Endothelial cell of umbilical vein (primary cell): ENCODE measurements at regions not wholly inside any gene's neighbourhood (a gene's known extent, or its start where the extent isn't known, plus 50 kb on each side); places are given as distances from the start of the nearest gene placed in this dataset.

Experiments
- BruUV-seq: library from RNA; stranded (reverse); fragments of 400-500 nt; replicated peaks from 2 replicates; lab custom pipeline; 2021; lab: Mats Ljungman, UMichigan
- CTCF ChIA-PET: fragments of 300-600, 350-600 bp; sonication (Branson Sonifier 250); formaldehyde crosslinking; loops from one replicate; lab custom pipeline; 2021; ENCODE audit warnings: antibody characterized with exemption, inconsistent platforms; lab: Charles Lee
- POLR2A ChIA-PET: fragments of 300-600, 350-600 bp; sonication (Branson Sonifier 250); formaldehyde crosslinking; loops from one replicate; lab custom pipeline; 2021; ENCODE audit warnings: antibody characterized with exemption, inconsistent platforms; lab: Charles Lee
- DNase-seq: peaks from one replicate; pipeline ENCODE4 v3.0.0-alpha.2; 2011; ENCODE audit warnings: low read depth, low spot score
- FAIRE-seq: peaks from 2 replicates; lab custom pipeline; 2011; peaks lifted over from hg19 to GRCh38; lab: Jason Lieb, UNC
- H2AFZ ChIP-seq: 2 replicates; pipeline ENCODE4 v1.6.0; 2012; ENCODE audit warnings: low read depth, low read length, control low read depth, inconsistent platforms
- H3K27ac ChIP-seq: 2 replicates; pipeline ENCODE4 v1.5.1; 2011; ENCODE audit warnings: low read depth, mild to moderate bottlenecking, control low read depth, low read length, moderate library complexity; ENCODE audit not compliant: insufficient read depth
- H3K27me3 ChIP-seq, 2 experiments: 2 replicates each; pipeline versions ENCODE4 v1.6.0 to v1.6.1; 2011; ENCODE audit warnings: low read length in 2 of 2, mixed read lengths in 1 of 2; ENCODE audit not compliant: control insufficient read depth in 2 of 2, insufficient read depth in 2 of 2
- H3K36me3 ChIP-seq, 2 experiments: 2 replicates in 1 of 2; 3 replicates in 1 of 2; pipeline ENCODE4 v1.5.1; 2011; ENCODE audit warnings: low read length in 2 of 2, mild to moderate bottlenecking in 1 of 2, moderate library complexity in 1 of 2; ENCODE audit not compliant: control insufficient read depth in 2 of 2, insufficient read depth in 2 of 2; ENCODE audit errors: extremely low read depth in 1 of 2
- H3K4me1 ChIP-seq: 3 replicates; pipeline ENCODE4 v1.5.1; 2011; ENCODE audit warnings: mild to moderate bottlenecking, low read length; ENCODE audit not compliant: control insufficient read depth, insufficient read depth; ENCODE audit errors: extremely low read depth
- H3K4me2 ChIP-seq: 2 replicates; pipeline ENCODE4 v1.6.1; 2011; ENCODE audit warnings: low read length, control low read depth, mixed read lengths; ENCODE audit not compliant: insufficient read depth
- H3K4me3 ChIP-seq, 3 experiments: fragments of 200-600 bp in 1 of 3; sonication (generic), shearing (Covaris generic) in 1 of 3; replicated peaks in 1 of 3; 2 replicates each; pipeline ENCODE4 v1.5.1; 2011 to 2016; ENCODE audit warnings: control low read depth in 3 of 3, low read length in 3 of 3, mild to moderate bottlenecking in 2 of 3, inconsistent platforms in 1 of 3, low read depth in 1 of 3, moderate library complexity in 1 of 3; ENCODE audit not compliant: insufficient read depth in 1 of 3
- H3K79me2 ChIP-seq: 2 replicates; pipeline ENCODE4 v1.6.0; 2012; ENCODE audit warnings: low read length, inconsistent platforms; ENCODE audit not compliant: control insufficient read depth, insufficient read depth
- H3K9ac ChIP-seq: replicated peaks from 2 replicates; pipeline ENCODE3; 2011; ENCODE audit warnings: low read length, control low read depth; ENCODE audit not compliant: insufficient read depth; ENCODE audit errors: extremely low read depth
- H3K9me1 ChIP-seq: replicated peaks from 3 replicates; pipeline ENCODE4 v1.6.0; 2011; ENCODE audit warnings: mild to moderate bottlenecking, low read length; ENCODE audit not compliant: control insufficient read depth, insufficient read depth; ENCODE audit errors: extremely low read depth
- H3K9me3 ChIP-seq: replicated peaks from 2 replicates; pipeline ENCODE4 v1.5.1; 2012; ENCODE audit warnings: low read length, inconsistent platforms; ENCODE audit not compliant: control insufficient read depth, insufficient read depth
- H4K20me1 ChIP-seq: replicated peaks from 2 replicates; pipeline ENCODE3; 2011; ENCODE audit warnings: mild to moderate bottlenecking, low read length; ENCODE audit not compliant: control insufficient read depth, insufficient read depth; ENCODE audit errors: extremely low read depth
- CTCF ChIP-seq, 2 donors: IDR thresholded peaks; 1 replicate in 1 of 2; 2 replicates in 1 of 2; pipeline ENCODE4 v1.5.1; 2011; ENCODE audit warnings: low read length in 2 of 2, mild to moderate bottlenecking in 2 of 2, moderate library complexity in 2 of 2, control low read depth in 1 of 2, inconsistent platforms in 1 of 2, low read depth in 1 of 2; ENCODE audit not compliant: insufficient read depth in 1 of 2; ENCODE audit errors: extremely low read depth in 1 of 2
- EZH2 ChIP-seq: IDR thresholded peaks from 2 replicates; pipeline ENCODE4 v1.6.1; 2012; ENCODE audit warnings: borderline replicate concordance, low read depth, mild to moderate bottlenecking, moderate library complexity, low read length, inconsistent platforms; ENCODE audit not compliant: severe bottlenecking
- FOS ChIP-seq: IDR thresholded peaks from 2 replicates; pipeline ENCODE4 v1.6.1; 2011; ENCODE audit warnings: mild to moderate bottlenecking, low read length, moderate library complexity, borderline replicate concordance; ENCODE audit not compliant: insufficient read depth
- GATA2 ChIP-seq: IDR thresholded peaks from 2 replicates; pipeline ENCODE4 v1.7.0; 2011; ENCODE audit warnings: low read depth, mild to moderate bottlenecking, moderate library complexity, mixed read lengths, low read length; ENCODE audit not compliant: insufficient read length, insufficient read depth
- JUN ChIP-seq: IDR thresholded peaks from 2 replicates; pipeline ENCODE4 v1.6.1; 2011; ENCODE audit warnings: borderline replicate concordance, low read depth; ENCODE audit not compliant: insufficient read length, insufficient read depth
- MAX ChIP-seq: IDR thresholded peaks from 2 replicates; pipeline ENCODE4 v1.6.1; 2011; ENCODE audit not compliant: insufficient read depth, insufficient read length
- MYC ChIP-seq: IDR thresholded peaks from one replicate; pipeline ENCODE4 v1.6.1; 2011; ENCODE audit warnings: mild to moderate bottlenecking, low read depth, low read length
- POLR2A ChIP-seq: IDR thresholded peaks from 2 replicates; pipeline ENCODE4 v1.6.1; 2012; ENCODE audit warnings: low read depth, mild to moderate bottlenecking, control low read depth, low read length
- POLR2AphosphoS5 ChIP-seq: IDR thresholded peaks from 2 replicates; pipeline ENCODE4 v1.6.1; 2012; ENCODE audit warnings: low read depth, mild to moderate bottlenecking, control low read depth, low read length, moderate library complexity; ENCODE audit not compliant: insufficient read depth
- dilution Hi-C: fragments of 300-500 bp; cut with MboI; formaldehyde crosslinking; loops from one replicate; pipeline ENCODE4 v1.15.0; 2019; ENCODE audit warnings: low sequenced_read_pairs; ENCODE audit not compliant: extremely low pct_ligation_motif_present
- intact Hi-C: fragments of 100-400 bp; cut with micrococcal nuclease; formaldehyde crosslinking; loops from one replicate; pipeline ENCODE4 v1.10.0; 2022

GRCh38 chr4:115834441-115834840, 721.0 kb upstream of the NDST4 start:
- no peak for TF ChIP-seq FOS
- intact Hi-C loops, result no loop called here
- no peak for DNase-seq
- H3K9me1 ChIP-seq, result no peaks in the 10 kb centered on the region
- no peaks in the 10 kb centered on the region for H4K20me1 ChIP-seq
- no peaks in the 10 kb centered on the region for H3K4me1 ChIP-seq
- H3K36me3 ChIP-seq, result no peaks in the 10 kb centered on the region
- H3K27me3 ChIP-seq, result no peaks in the 10 kb centered on the region
- ChIA-PET CTCF (no interaction called here), POLR2A (no interaction called here)
- dilution Hi-C loops, result no loop called here
- no peak overlapping the region for H3K9ac ChIP-seq
- H2AFZ ChIP-seq, result no peak overlapping the region
- H3K4me3 ChIP-seq, result no peak overlapping the region
- H3K27ac ChIP-seq, result no peak overlapping the region
- no peak overlapping the region for H3K4me2 ChIP-seq
- FAIRE-seq, result no peak
- BruUV-seq, result no TSS peak
- no peaks in the 10 kb centered on the region for H3K9me3 ChIP-seq
- H3K79me2 ChIP-seq, result no peaks in the 10 kb centered on the region

GRCh38 chr4:115824630-115825029, 711.2 kb upstream of the NDST4 start:
- FAIRE-seq, result no peak
- POLR2A ChIA-PET, result no interaction called here
- CTCF ChIA-PET, result no interaction called here
- intact Hi-C loops (no loop called here), dilution Hi-C loops (no loop called here)
- no peak overlapping the region for H3K27ac ChIP-seq
- peaks cover 2% of the 10 kb centered on the region for H3K9me3 ChIP-seq
- H3K4me1 ChIP-seq, result no peaks in the 10 kb centered on the region
- H4K20me1 ChIP-seq, result no peaks in the 10 kb centered on the region
- no peak for TF ChIP-seq POLR2AphosphoS5
- no peak for TF ChIP-seq FOS
- TF ChIP-seq POLR2A, result no peak
- TF ChIP-seq MAX, result no peak
- no peak for TF ChIP-seq GATA2
- TF ChIP-seq CTCF (IDR thresholded peaks at IDR 0.05; ENCODE audit: extremely low read depth in 1 of 2, insufficient read depth in 1 of 2, low read depth in 1 of 2, low read length in 2 of 2), result no peak
- TF ChIP-seq EZH2, result no peak
- TF ChIP-seq JUN, result no peak
- no peak for TF ChIP-seq MYC
- no peaks in the 10 kb centered on the region for H3K79me2 ChIP-seq
- no TSS peak for BruUV-seq
- no peaks in the 10 kb centered on the region for H3K36me3 ChIP-seq
- H3K4me3 ChIP-seq, result no peak overlapping the region
- no peak overlapping the region for H3K9ac ChIP-seq
- no peak overlapping the region for H3K4me2 ChIP-seq
- no peak for DNase-seq
- no peaks in the 10 kb centered on the region for H3K27me3 ChIP-seq
- H3K9me1 ChIP-seq, result no peaks in the 10 kb centered on the region
- no peak overlapping the region for H2AFZ ChIP-seq
